Body of pancreas (tissue), 4 donors: ENCODE measurements at regions not wholly inside any gene's neighbourhood (a gene's known extent, or its start where the extent isn't known, plus 50 kb on each side); places are given as distances from the start of the nearest gene placed in this dataset.

Experiments used
- ATAC-seq: fragments of 150-250 bp; one replicate; pipeline ENCODE4 v1.9.1; 2016
- DNase-seq, 4 donors: peaks; one replicate each; pipeline ENCODE4 v3.0.0-alpha.2; 2019
- H3K27ac ChIP-seq, 4 donors: fragments of 200-600 bp; sonication (generic); 1 replicate in 3 of 4; 2 replicates in 1 of 4; pipeline versions ENCODE4 v1.5.1 to v1.6.1; 2016 to 2019; ENCODE audit warnings: mild to moderate bottlenecking in 1 of 4, mixed read lengths in 1 of 4, moderate library complexity in 1 of 4
- H3K27me3 ChIP-seq, 2 donors: fragments of 200-600 bp; sonication (generic); one replicate each; pipeline ENCODE4 v1.6.0; 2016; ENCODE audit warnings: mild to moderate bottlenecking in 1 of 2
- H3K36me3 ChIP-seq, 2 donors: fragments of 200-600 bp; sonication (generic); replicated peaks in 1 of 2; 2 replicates each; pipeline ENCODE4 v1.5.1; 2016; ENCODE audit warnings: low read depth in 2 of 2; ENCODE audit not compliant: insufficient read depth in 1 of 2
- H3K4me1 ChIP-seq: fragments of 200-600 bp; sonication (generic); one replicate; pipeline ENCODE4 v1.6.0; 2016
- H3K4me3 ChIP-seq, 2 donors: fragments of 200-600 bp; sonication (generic); 1 replicate in 1 of 2; 2 replicates in 1 of 2; pipeline ENCODE4 v1.5.1; 2016 to 2019
- H3K9me3 ChIP-seq, 3 donors: fragments of 200-600 bp; sonication (generic); 1 replicate in 2 of 3; 2 replicates in 1 of 3; pipeline ENCODE4 v1.5.1; 2016
- POLR2A ChIP-seq, 3 donors: fragments of 450-650 bp; IDR thresholded peaks; one replicate each; pipeline ENCODE4 v1.6.1; 2016; ENCODE audit warnings: antibody characterized with exemption in 3 of 3, mild to moderate bottlenecking in 2 of 3
- WGBS, 2 donors: methylation state at CpG; one replicate each; pipeline ENCODE4 v1.1.5; 2017; 5-methylcytosine and 5-hydroxymethylcytosine counted together
- intact Hi-C: fragments of 100-400 bp; cut with DNase I; formaldehyde crosslinking; loops from one replicate; pipeline ENCODE4 v1.15.1; 2023
- TF ChIP-seq, protein P1 (sequence below), 7 experiments: fragments of 450-650 bp in 4 of 7; fragments of 200-600 bp in 3 of 7; sonication (generic) in 3 of 7; IDR thresholded peaks; one replicate each; pipeline ENCODE4 v1.5.1; 2016 to 2019; ENCODE audit warnings: antibody characterized with exemption in 7 of 7

DNA sequence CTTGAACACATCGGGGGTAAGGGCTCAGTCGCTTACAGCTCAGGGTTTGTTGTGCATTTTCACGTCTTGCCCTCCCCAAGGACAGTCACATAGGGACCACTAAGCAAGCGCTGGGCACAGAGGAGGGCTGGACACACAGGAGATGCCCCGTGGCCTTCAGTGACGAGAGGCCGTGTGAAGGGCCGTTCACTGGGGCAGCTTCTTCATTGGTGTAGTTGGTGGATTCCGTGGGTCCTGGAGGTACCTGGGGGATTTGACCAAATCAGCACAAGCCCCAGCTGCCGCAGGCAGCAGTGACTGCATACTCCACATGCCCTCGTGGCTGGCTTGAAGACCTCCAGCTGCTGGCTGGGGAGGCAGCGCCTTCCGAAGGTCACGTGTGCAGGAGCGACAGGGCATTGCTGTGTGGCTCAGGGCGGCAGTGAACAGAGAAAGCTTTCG is 100.8 kb upstream of the C1orf174 start:
- no peaks in the 10 kb centered on the region for H3K27me3 ChIP-seq
- no peak for DNase-seq
- intact Hi-C loops = no loop called here

DNA sequence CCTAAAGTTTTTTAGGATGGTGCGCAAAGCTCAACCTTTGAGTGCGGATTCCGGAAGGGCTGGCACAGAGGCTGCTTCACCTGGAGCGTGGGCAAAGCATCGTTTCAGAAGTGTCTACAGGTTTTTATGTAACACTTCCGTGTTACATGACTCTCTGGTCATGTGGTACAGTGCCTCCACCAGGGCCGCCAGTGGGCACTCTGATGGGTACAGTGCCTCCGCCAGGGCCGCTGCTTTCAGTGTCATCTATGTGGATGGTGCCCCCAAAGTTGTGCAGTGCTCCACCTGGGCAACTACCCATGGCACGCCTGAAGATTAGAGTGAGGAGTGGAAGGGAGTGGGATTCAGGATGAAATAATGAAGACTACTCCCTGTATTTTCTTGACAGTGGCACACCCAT is 101.4 kb upstream of the C1orf174 start:
- intact Hi-C loops = no loop called here
- no peak overlapping the region for H3K27ac ChIP-seq
- no peak overlapping the region for H3K4me3 ChIP-seq
- no peaks in the 10 kb centered on the region for H3K4me1 ChIP-seq
- DNase-seq (no peak), ATAC-seq (no peak)
- 45 to 68% methylated on average over 6 to 10 of the region's 10 CpGs for WGBS, 2 donors
- no peaks in the 10 kb centered on the region for H3K27me3 ChIP-seq
- TF ChIP-seq, protein P1, sequence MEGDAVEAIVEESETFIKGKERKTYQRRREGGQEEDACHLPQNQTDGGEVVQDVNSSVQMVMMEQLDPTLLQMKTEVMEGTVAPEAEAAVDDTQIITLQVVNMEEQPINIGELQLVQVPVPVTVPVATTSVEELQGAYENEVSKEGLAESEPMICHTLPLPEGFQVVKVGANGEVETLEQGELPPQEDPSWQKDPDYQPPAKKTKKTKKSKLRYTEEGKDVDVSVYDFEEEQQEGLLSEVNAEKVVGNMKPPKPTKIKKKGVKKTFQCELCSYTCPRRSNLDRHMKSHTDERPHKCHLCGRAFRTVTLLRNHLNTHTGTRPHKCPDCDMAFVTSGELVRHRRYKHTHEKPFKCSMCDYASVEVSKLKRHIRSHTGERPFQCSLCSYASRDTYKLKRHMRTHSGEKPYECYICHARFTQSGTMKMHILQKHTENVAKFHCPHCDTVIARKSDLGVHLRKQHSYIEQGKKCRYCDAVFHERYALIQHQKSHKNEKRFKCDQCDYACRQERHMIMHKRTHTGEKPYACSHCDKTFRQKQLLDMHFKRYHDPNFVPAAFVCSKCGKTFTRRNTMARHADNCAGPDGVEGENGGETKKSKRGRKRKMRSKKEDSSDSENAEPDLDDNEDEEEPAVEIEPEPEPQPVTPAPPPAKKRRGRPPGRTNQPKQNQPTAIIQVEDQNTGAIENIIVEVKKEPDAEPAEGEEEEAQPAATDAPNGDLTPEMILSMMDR (IDR thresholded peaks at IDR 0.05) = no peak
- TF ChIP-seq POLR2A (IDR thresholded peaks at IDR 0.05) = no peak
- H3K9me3 ChIP-seq = no peaks in the 10 kb centered on the region
- H3K36me3 ChIP-seq = no peaks in the 10 kb centered on the region

More for the DNA sequence above, 100.8 kb upstream of the C1orf174 start:
- Histone ChIP-seq H3K36me3 (no peaks in the 10 kb centered on the region), H3K27ac (no peak overlapping the region), H3K4me1 (no peaks in the 10 kb centered on the region), H3K9me3 (no peaks in the 10 kb centered on the region), H3K4me3 (no peak overlapping the region)
- no peak for ATAC-seq
- TF ChIP-seq, protein P1 (IDR thresholded peaks at IDR 0.05) = no peak
- TF ChIP-seq POLR2A (IDR thresholded peaks at IDR 0.05) = no peak
- WGBS, 2 donors = 59 to 76% methylated on average over 7 to 17 of the region's 17 CpGs

DNA sequence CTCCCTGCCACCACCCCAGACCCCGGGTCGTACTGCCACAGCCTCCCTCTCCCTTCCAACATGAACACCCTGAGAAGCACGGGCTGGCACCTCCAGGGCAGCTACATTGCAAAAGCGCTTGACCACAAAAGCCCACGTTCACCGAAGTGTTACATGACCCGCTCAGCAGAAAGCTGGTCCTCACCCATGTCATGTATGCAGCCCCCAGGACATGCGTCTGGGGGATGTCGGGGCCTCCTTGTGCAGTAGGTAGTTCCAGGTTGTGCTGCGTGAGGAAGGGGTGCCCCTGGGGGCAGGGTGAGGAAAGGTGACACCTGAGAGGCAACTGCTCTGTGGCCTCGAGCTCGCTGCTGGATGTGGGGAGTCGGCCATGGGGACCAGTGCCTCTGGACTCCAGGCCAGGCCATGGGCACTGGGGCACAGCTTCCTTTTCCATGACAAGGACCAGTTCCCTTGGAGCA is 102.0 kb upstream of the C1orf174 start:
- no peak for DNase-seq
- no peak overlapping the region for H3K4me3 ChIP-seq
- no peaks in the 10 kb centered on the region for H3K36me3 ChIP-seq
- H3K9me3 ChIP-seq = no peaks in the 10 kb centered on the region
- H3K27me3 ChIP-seq = no peaks in the 10 kb centered on the region
- ATAC-seq = no peak
- no peak overlapping the region for H3K27ac ChIP-seq
- H3K4me1 ChIP-seq = no peaks in the 10 kb centered on the region
- intact Hi-C loops = no loop called here
- TF ChIP-seq, protein P1 (IDR thresholded peaks at IDR 0.05) = no peak
- no peak for TF ChIP-seq POLR2A (IDR thresholded peaks at IDR 0.05)
- WGBS, 2 donors = 59 to 66% methylated on average over 10 to 13 of the region's 13 CpGs

DNA sequence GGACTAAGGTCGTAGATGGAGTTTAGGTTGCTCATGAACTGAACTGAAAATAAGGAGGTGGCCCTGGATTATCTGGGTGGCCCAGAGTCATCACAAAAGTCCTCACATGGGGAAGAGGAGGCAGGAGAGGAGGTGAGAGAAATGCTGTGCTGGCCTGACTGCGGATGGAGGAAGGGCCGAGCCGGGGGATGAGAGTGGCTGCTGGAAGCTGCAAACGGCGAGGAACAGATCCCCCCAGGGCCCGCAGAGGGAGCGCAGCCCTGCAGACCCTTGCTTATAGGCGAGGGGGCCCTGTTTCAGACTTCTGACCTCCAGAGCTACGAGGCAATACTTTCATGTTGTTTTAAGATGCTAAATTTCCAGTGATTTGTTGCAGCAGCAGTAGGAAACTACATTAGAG is 102.7 kb upstream of the C1orf174 start:
- intact Hi-C loops = no loop called here
- Histone ChIP-seq H3K27ac (no peak overlapping the region), H3K36me3 (no peaks in the 10 kb centered on the region), H3K4me3 (no peak overlapping the region), H3K4me1 (no peaks in the 10 kb centered on the region), H3K9me3 (no peaks in the 10 kb centered on the region), H3K27me3 (no peaks in the 10 kb centered on the region)
- DNase-seq (no peak), ATAC-seq (no peak)
- WGBS, 2 donors = 42 to 47% methylated on average over 8 to 10 of the region's 10 CpGs
- TF ChIP-seq, protein P1 (IDR thresholded peaks at IDR 0.05) = no peak
- TF ChIP-seq POLR2A (IDR thresholded peaks at IDR 0.05) = no peak

DNA sequence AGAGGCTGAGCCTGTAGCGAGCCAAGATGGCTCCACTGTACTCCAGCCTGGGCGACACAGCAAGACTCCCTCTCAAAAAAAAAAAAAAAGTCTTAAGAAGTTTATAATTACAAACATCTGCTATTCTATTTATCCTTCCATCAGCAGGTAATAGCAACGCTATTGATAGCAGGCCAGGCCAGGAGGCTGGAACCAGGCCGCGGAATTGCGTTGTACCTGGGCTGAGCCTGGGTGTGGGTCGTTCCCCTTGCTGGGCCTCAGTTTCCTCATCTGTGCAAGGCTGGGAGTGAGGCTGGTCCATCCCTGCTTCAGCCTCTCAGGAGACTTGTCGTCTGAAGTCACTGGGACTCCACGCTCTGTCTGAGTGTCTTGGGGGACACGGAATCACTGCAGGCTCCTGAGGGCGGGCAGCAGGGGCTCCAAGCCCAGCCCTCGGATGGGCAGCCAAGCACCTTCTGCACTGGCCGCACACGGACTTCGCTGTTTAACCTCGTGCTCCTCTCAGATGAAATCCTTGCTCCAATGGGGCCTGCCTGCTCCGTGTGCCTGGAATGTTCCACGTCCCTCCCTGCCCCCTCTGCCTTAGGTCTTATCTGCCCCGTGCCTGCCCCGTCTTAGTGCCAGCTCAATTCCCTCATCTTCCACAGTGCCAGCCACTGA is 103.9 kb upstream of the C1orf174 start:
- 55% methylated on average over 18 to 20 of the region's 20 CpGs for WGBS, 2 donors
- Histone ChIP-seq H3K4me3 (no peak overlapping the region), H3K36me3 (no peaks in the 10 kb centered on the region), H3K27ac (no peak overlapping the region), H3K9me3 (no peaks in the 10 kb centered on the region), H3K4me1 (no peaks in the 10 kb centered on the region), H3K27me3 (no peaks in the 10 kb centered on the region)
- ATAC-seq (no peak), DNase-seq (no peak)
- TF ChIP-seq, protein P1 (IDR thresholded peaks at IDR 0.05) = no peak
- no peak for TF ChIP-seq POLR2A (IDR thresholded peaks at IDR 0.05)
- intact Hi-C loops = no loop called here
